HL-60 (cell line): ENCODE measurements at regions not wholly inside any gene's neighbourhood (a gene's known extent, or its start where the extent isn't known, plus 50 kb on each side); places are given as distances from the start of the nearest gene placed in this dataset.
"Not testable (repeated sequence)": the region's sequence is repeated elsewhere in the genome, so short reads cannot be mapped to it uniquely, and the experiment has no call there.

ENCODE experiments used
- DNase-seq, 2 experiments: peaks; one replicate each; pipeline ENCODE4 v3.0.0-alpha.2; 2010 to 2020; ENCODE audit warnings: low read depth in 1 of 2, low spot score in 1 of 2
- H3K27ac ChIP-seq: fragments of 250-450 bp; sonication (Bioruptor Pico); replicated peaks from 2 replicates; pipeline ENCODE4 v1.5.1; 2020; ENCODE audit warnings: mild to moderate bottlenecking, moderate library complexity
- H3K27me3 ChIP-seq: fragments of 250-450 bp; sonication (Bioruptor Pico); 2 replicates; pipeline ENCODE4 v1.5.1; 2021; ENCODE audit warnings: mild to moderate bottlenecking, moderate library complexity; ENCODE audit not compliant: insufficient read depth, poor library complexity, severe bottlenecking
- H3K4me3 ChIP-seq: replicated peaks from 2 replicates; pipeline ENCODE4 v1.5.1; 2011; ENCODE audit warnings: mild to moderate bottlenecking, control low read depth, low read length; ENCODE audit not compliant: insufficient read depth

DNA sequence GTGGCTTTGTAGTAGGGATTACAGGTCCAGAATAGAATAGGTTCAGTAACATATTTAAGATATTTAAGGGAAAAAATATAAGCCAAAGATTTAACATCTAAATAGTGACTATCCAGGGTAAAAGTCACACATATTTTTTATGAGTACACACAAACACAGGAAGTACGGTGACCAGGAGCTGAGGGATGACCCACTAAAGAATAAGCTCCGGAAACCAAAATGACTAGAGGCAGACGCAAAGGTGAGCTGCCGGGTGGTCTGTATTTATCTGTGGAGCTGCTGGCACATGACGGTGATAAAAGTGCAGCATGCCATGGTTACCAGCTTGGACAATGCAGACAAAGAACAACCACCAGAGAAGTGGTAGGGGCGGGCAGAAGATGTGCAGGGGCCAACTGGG, 73.9 kb upstream of the FBXO28 start:
- not testable (repeated sequence) for H3K27ac ChIP-seq, H3K4me3 ChIP-seq, H3K27me3 ChIP-seq, DNase-seq

DNA sequence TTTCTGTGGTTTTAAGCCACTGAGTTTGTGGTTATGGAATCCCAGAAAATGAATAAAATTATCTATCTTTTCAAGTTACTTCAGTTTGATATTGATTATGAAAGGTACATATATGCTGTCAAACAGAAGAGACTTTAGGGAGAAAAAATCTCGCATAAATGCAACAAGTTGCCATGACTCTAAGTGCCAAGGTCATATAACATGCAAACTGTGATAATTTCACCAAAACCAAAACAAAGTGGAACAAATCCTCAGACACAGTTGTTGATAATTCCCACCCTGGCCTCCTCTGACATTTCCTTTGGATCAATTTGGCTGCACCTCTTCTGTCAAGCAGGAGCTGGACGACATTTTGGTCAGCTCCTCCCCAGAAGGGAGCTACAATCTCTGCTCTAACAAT, 75.1 kb upstream of the FBXO28 start:
- not testable (repeated sequence) for DNase-seq, H3K27me3 ChIP-seq, H3K27ac ChIP-seq, H3K4me3 ChIP-seq

DNA sequence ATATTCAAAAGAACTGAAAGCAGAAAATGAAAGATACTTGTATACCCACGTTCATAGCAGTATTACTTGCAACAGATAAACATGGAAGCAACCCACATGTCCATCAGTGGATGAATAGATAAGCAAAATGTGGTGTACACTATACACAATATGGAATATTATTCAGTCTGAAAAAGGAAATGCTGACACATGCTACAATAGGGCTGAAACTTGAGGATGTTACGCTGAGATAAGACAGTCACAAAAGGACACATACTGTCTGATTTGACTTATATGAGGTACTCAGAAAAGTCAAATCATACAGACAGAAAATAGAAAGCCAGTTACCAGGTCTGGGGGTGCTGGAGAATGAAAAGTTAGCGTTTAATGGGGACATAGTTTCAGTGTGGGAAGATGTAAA, 76.5 kb upstream of the FBXO28 start:
- DNase-seq, H3K27me3 ChIP-seq, H3K27ac ChIP-seq, H3K4me3 ChIP-seq: not testable (repeated sequence)

DNA sequence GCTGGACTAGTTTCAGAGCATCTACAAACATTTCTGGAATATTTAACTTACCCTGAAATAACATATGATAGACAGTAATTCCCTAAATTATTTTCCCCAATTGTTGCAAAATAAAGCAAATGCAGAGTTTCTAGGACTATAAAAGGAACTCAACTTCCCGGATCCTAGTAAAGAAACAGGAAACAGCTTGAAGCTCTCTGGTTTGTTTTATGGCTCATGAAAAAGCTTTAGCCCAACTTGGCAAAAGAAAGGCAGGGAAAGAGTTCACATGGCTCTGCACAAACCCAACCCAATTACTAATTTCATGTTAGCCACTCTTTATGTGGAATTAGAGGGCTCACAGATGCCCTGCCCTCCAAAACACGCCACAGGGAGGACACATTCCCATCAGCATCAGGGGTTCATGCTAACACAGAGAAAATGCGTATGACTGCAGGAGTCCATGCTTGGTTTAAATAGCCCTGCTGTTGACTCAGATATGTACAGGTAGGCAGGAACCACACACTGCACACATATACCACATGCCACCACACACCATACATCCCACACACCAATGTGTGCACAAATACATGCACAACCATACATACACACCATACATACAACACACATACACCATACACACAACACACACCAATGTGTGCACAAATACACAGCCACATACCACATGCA, 81.2 kb upstream of the FBXO28 start:
- not testable (repeated sequence) for H3K27me3 ChIP-seq, DNase-seq, H3K27ac ChIP-seq, H3K4me3 ChIP-seq

DNA sequence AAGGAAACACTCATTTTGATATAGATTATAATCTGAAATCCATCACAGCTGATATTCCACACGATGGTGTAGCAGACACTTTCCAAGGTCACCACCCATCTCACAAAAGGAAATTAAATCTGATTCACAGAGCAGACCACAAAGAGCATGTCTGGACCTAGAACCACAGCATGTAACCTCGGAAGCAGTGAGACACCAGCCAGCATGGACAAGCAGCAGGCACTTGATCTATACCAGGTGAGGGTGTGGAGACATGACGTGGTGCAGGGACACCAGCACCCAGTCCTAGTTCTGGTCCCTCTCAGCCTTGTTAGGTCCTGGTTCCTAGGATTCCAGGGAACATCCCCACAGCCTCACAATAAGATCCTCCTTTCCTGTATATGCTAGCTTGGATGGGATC, 81.9 kb upstream of the FBXO28 start:
- H3K4me3 ChIP-seq, H3K27me3 ChIP-seq, H3K27ac ChIP-seq, DNase-seq: not testable (repeated sequence)

DNA sequence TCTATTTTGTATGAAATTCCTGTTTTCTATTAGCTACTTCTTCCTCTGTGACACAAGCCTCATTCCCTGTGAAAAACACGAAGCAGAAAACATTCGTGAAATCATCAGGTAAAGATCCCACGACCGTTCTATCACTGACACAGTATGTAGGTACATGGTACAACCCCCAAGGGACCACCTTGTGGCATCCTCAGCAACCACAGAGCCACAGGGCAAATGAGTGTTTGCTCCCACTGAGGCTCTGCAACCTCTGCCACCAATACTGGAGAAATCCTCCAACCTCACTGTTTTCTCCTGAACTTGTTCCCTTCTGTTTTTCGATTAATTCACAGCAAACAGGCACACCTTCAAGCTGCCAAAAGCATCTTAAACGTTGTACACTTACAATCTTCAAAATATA, 83.7 kb upstream of the FBXO28 start:
- DNase-seq, H3K27ac ChIP-seq, H3K4me3 ChIP-seq: not testable (repeated sequence)

DNA sequence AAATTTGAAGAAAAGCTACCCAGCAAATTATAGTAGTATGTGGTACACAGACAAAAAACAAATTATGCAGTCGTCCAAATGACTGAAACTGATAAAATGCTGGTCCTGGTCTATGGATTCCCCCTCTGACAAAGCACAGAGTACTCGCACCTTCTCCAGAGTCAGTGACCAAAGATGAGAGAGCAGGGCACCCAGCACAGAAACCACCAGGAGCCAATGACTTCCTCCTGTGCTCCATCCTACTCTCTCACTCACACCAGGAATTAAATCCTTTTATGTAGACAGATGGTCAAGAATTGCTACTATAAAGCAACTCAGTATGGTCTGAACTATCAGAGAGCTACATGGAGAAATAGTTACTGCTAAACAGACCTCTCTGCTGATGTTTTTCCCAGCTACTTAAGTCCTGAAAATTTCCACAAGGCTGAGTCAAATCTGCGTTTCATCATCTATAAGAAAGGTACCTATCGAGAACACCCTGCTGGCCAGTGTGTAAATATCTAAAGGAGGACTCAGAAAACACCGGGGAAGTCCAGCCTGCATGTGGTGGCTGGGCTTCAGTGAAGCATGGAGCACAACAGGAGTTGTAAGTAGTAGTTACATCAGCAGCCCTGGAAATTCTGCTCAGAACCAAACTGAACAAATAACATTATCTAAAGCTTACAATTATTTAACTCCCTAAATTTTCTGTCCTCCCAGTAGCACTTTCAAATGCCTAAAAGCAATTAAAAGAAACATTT, 84.5 kb upstream of the FBXO28 start:
- DNase-seq, H3K27me3 ChIP-seq, H3K4me3 ChIP-seq, H3K27ac ChIP-seq: not testable (repeated sequence)

More for the DNA sequence above, 83.7 kb upstream of the FBXO28 start:
- H3K27me3 ChIP-seq = not testable (repeated sequence)

DNA sequence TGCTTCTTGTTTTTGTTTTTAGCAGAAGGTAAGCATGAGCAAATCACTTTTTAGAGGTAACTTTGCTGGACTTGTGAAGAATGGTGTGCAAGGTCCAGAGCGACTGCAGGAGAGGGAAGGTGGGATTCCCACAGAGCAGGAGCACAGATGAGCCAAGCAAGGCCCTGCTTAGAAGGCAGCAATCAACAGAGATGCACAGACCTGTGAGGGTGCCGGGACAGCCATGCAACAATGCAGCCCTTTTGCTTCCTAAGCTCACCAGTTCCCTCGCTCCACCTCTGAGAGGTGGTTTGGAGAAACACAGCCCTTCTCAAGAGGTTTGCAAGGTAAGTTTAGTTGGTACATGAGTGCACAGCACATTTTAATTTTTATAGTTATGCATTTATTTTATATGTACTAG, 85.1 kb upstream of the FBXO28 start:
- not testable (repeated sequence) for H3K27me3 ChIP-seq, H3K4me3 ChIP-seq, H3K27ac ChIP-seq, DNase-seq

DNA sequence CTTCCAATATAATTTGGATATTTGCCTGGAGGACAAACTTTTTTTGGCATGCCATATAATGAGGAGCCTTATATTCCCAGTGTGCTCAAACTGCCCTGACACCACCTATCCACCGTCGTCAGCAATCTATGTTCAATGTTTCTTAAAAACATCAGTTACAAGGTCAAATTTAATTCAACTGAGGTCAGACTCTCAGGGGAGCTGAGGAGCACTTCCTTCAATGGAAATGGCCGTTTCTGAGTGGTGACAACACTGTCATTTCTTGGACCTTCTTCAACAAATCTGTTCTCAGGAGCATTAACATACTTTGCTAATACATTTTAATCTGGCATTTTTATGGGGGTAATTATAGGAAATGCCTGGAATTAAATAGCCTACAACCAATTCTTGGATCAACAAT, 90.8 kb upstream of the FBXO28 start:
- not testable (repeated sequence) for H3K27me3 ChIP-seq, DNase-seq, H3K27ac ChIP-seq, H3K4me3 ChIP-seq

DNA sequence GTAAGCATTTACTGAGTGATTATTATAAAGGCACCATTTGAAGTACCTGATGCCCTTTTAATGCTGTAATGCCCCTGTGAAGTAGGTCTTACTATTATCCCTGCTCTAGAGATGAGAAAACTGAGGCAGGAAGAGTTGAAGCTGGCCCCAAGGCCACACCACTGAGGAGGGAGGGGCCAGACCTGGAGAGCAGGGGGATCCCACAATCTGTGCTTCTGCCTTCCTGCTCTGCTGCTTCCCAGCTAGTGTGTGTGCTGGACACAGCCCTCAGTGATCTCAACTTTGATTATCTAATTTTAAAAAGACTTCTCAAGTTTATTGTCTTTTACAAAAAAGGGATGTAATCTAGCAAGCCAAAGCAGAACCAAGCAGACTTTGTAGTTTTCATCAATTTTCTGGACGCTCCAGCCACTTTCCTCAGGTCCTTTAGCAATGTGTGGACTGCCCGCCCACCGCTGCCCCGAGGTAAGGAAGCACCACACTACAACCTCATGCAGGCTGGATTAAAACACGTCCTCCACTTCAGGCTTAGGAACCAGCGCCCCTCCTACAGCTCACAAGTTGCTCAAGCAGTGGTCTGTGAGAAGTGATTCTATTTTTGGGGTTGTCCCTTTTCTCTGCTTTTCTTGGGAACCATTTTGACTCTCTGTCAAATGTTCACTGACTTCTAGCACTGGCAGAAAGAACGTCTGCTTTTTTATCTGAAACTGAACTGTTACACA, 91.5 kb upstream of the FBXO28 start:
- not testable (repeated sequence) for H3K4me3 ChIP-seq, H3K27me3 ChIP-seq, DNase-seq, H3K27ac ChIP-seq

DNA sequence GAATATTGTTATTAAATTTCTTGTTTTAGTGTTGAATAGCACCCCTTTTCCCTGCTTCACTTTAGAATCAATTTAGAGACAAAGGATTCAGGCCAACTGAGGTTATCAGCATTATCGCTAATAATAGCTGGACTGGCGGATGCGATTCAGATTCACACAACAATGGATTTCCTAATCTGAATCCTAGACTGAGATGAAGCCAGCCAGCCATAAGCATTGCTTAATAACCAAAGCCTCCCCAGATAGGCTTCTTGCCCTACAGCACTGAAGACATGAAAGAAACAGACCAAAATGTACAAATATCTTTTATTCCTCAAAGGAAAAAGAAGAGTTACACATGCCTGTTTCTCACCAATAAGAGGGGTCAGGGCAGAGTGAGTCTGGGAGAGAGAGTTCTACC, 94.0 kb upstream of the FBXO28 start:
- not testable (repeated sequence) for H3K27me3 ChIP-seq, H3K4me3 ChIP-seq, H3K27ac ChIP-seq, DNase-seq

DNA sequence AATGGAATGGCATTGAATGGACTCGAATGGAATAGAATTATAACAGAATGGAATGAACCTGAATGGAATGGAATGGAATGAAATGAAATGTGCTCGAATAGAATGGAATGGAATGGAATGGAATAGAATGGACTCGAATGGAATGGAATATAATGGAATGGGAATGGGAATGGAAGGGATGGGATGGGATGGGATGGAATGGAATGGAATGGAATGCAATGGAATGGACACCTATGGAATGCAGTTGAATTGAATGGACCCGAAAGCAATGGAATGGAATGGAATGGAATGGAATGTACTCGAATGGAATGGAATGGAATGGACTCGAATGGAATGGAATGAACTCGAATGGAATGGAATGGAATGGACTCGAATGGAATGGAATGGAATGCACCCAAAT, 98.1 kb upstream of the FBXO28 start:
- DNase-seq, H3K27me3 ChIP-seq, H3K27ac ChIP-seq, H3K4me3 ChIP-seq: not testable (repeated sequence)
